B cell (primary cell): ENCODE measurements at regions not wholly inside any gene's neighbourhood (a gene's known extent, or its start where the extent isn't known, plus 50 kb on each side); places are given as distances from the start of the nearest gene placed in this dataset.

Source experiments
- ATAC-seq: fragments of 200-7000 bp; cut with Tn5 transposase; one replicate; pipeline ENCODE4 v1.10.0; 2021; ENCODE audit warnings: low read depth, mild to moderate bottlenecking, moderate number of reproducible peaks, moderate library complexity
- CTCF ChIA-PET: fragments of 350-600 bp; sonication (Branson Sonifier 250); formaldehyde crosslinking; loops from one replicate; lab custom pipeline; 2021; ENCODE audit warnings: antibody characterized with exemption, inconsistent platforms; lab: Charles Lee
- POLR2A ChIA-PET: fragments of 350-600 bp; sonication (Branson Sonifier 250); formaldehyde crosslinking; loops from one replicate; lab custom pipeline; 2021; ENCODE audit warnings: antibody characterized with exemption; lab: Charles Lee
- DNase-seq: peaks from one replicate; pipeline ENCODE4 v3.0.0; 2013
- H2AFZ ChIP-seq: 2 replicates; pipeline ENCODE4 v1.6.1; 2012; ENCODE audit warnings: mild to moderate bottlenecking, low read depth, low read length; ENCODE audit not compliant: insufficient read depth, poor library complexity, severe bottlenecking
- H3K27ac ChIP-seq, 2 donors: 1 replicate in 1 of 2; 2 replicates in 1 of 2; pipeline ENCODE4 v1.5.1; 2012 to 2013; ENCODE audit warnings: low read length in 2 of 2, mild to moderate bottlenecking in 2 of 2, moderate library complexity in 1 of 2
- H3K27me3 ChIP-seq, 4 experiments: fragments of 200-600 bp in 1 of 4; sonication (generic) in 1 of 4; replicated peaks in 1 of 4; 1 replicate in 2 of 4; 2 replicates in 2 of 4; pipeline versions ENCODE4 v1.6.1 to v1.7.0; 2013 to 2016; ENCODE audit warnings: low read length in 3 of 4, mild to moderate bottlenecking in 2 of 4, mixed read lengths in 1 of 4, moderate library complexity in 1 of 4; ENCODE audit not compliant: insufficient read depth in 4 of 4, control insufficient read depth in 3 of 4; ENCODE audit errors: control extremely low read depth in 1 of 4
- H3K36me3 ChIP-seq, 2 experiments: replicated peaks in 1 of 2; 1 replicate in 1 of 2; 2 replicates in 1 of 2; pipeline versions ENCODE4 v1.6.1 to v1.7.1; 2013; ENCODE audit warnings: low read length in 1 of 2; ENCODE audit not compliant: insufficient read depth in 2 of 2, control insufficient read depth in 1 of 2; ENCODE audit errors: control extremely low read depth in 1 of 2, extremely low read depth in 1 of 2
- H3K4me1 ChIP-seq, 2 donors: fragments of 200-600 bp in 1 of 2; sonication (generic) in 1 of 2; 1 replicate in 1 of 2; 2 replicates in 1 of 2; pipeline versions ENCODE4 v1.5.1 to v1.6.1; 2013 to 2017; ENCODE audit warnings: low read length in 2 of 2; ENCODE audit not compliant: control insufficient read depth in 2 of 2, insufficient read depth in 2 of 2
- H3K4me2 ChIP-seq: replicated peaks from 2 replicates; pipeline ENCODE3; 2012; ENCODE audit warnings: mild to moderate bottlenecking, low read depth, low read length; ENCODE audit not compliant: poor library complexity, severe bottlenecking
- H3K4me3 ChIP-seq, 5 experiments: fragments of 200-600 bp in 1 of 5; sonication (generic) in 1 of 5; 1 replicate in 3 of 5; 2 replicates in 2 of 5; pipeline versions ENCODE4 v1.5.1 to v1.7.0; 2011 to 2016; ENCODE audit warnings: low read length in 4 of 5, mild to moderate bottlenecking in 4 of 5, low read depth in 2 of 5, control low read depth in 1 of 5, moderate library complexity in 1 of 5; ENCODE audit not compliant: insufficient read depth in 1 of 5; ENCODE audit errors: control extremely low read depth in 1 of 5, extremely low read depth in 1 of 5
- H3K79me2 ChIP-seq: fragments of 200-600 bp; sonication (generic); one replicate; pipeline ENCODE4 v1.6.0; 2016; ENCODE audit warnings: low read length; ENCODE audit not compliant: control insufficient read depth, insufficient read depth
- H3K9ac ChIP-seq: fragments of 200-600 bp; sonication (generic); 2 replicates; pipeline ENCODE4 v1.6.1; 2017; ENCODE audit warnings: mild to moderate bottlenecking, low read length, moderate library complexity
- H3K9me3 ChIP-seq, 3 donors: one replicate each; pipeline versions ENCODE4 v1.6.1 to v1.7.1; 2013; ENCODE audit warnings: low read length in 2 of 3; ENCODE audit not compliant: control insufficient read depth in 2 of 3, insufficient read depth in 1 of 3; ENCODE audit errors: control extremely low read depth in 1 of 3
- H4K20me1 ChIP-seq: 2 replicates; pipeline ENCODE4 v1.6.0; 2012; ENCODE audit warnings: mild to moderate bottlenecking, low read length; ENCODE audit not compliant: insufficient read depth, control insufficient read depth, poor library complexity, severe bottlenecking
- H3K27ac Mint-ChIP-seq: one replicate; pipeline ENCODE4 v1.8.0; 2021; ENCODE audit warnings: mixed read lengths
- H3K27me3 Mint-ChIP-seq: one replicate; pipeline ENCODE4 v1.8.0; 2021; ENCODE audit warnings: mixed read lengths
- H3K4me1 Mint-ChIP-seq: one replicate; pipeline ENCODE4 v1.8.0; 2021; ENCODE audit warnings: mixed read lengths
- H3K4me3 Mint-ChIP-seq: one replicate; pipeline ENCODE4 v1.8.0; 2021; ENCODE audit warnings: mixed read lengths
- H3K9me3 Mint-ChIP-seq: one replicate; pipeline ENCODE4 v1.8.0; 2022; ENCODE audit warnings: mixed read lengths; ENCODE audit not compliant: insufficient read depth
- EZH2 ChIP-seq: IDR thresholded peaks from 2 replicates; pipeline ENCODE4 v1.6.1; 2012; ENCODE audit warnings: borderline replicate concordance, low read depth, mild to moderate bottlenecking, moderate library complexity, low read length; ENCODE audit not compliant: insufficient read depth, poor library complexity, severe bottlenecking
- WGBS: methylation state at CpG from one replicate; pipeline ENCODE4 v1.1.5; 2013; ENCODE audit warnings: missing lambda C conversion rate; ENCODE audit not compliant: insufficient coverage; 5-methylcytosine and 5-hydroxymethylcytosine counted together
- intact Hi-C: fragments of 100-400 bp; cut with micrococcal nuclease; formaldehyde crosslinking; loops from one replicate; pipeline ENCODE4 v1.10.0; 2022
- TF ChIP-seq, protein P1 (sequence below): fragments of 200-600 bp; IDR thresholded peaks from one replicate; pipeline ENCODE4 v1.8.0; 2022; ENCODE audit warnings: antibody characterized with exemption, mild to moderate bottlenecking

DNA sequence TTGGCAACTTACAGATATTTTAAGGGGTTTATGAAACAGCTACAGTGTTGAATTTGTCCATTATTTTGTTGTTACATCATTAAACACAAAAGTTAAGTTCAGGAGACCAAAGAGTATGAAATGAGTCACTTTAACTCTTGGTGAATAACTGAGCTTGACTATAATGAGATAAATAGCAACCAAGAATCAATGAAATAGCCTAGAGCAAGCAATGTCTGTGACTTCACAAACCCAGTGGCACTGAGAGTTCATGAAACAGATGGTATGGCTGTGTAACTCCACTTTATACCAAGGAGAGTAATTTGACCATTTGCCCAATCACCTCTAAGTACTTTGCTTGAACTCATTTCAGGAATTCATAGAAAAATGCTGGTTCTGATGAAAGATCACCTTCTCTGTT, 169.6 kb upstream of the GADL1 start:
- TF ChIP-seq EZH2, result no peak
- TF ChIP-seq, protein P1, sequence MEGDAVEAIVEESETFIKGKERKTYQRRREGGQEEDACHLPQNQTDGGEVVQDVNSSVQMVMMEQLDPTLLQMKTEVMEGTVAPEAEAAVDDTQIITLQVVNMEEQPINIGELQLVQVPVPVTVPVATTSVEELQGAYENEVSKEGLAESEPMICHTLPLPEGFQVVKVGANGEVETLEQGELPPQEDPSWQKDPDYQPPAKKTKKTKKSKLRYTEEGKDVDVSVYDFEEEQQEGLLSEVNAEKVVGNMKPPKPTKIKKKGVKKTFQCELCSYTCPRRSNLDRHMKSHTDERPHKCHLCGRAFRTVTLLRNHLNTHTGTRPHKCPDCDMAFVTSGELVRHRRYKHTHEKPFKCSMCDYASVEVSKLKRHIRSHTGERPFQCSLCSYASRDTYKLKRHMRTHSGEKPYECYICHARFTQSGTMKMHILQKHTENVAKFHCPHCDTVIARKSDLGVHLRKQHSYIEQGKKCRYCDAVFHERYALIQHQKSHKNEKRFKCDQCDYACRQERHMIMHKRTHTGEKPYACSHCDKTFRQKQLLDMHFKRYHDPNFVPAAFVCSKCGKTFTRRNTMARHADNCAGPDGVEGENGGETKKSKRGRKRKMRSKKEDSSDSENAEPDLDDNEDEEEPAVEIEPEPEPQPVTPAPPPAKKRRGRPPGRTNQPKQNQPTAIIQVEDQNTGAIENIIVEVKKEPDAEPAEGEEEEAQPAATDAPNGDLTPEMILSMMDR, result no peak
- Histone ChIP-seq H2AFZ (no peak overlapping the region), H3K4me2 (no peak overlapping the region), H3K9ac (no peak overlapping the region), H3K4me3 (no peak overlapping the region), H3K79me2 (no peaks in the 10 kb centered on the region), H3K9me3 (peaks cover 1 to 4% (median 4%) of the 10 kb centered on the region in 3 donors), H3K27me3 (no peaks in the 10 kb centered on the region), H4K20me1 (no peaks in the 10 kb centered on the region), H3K4me1 (no peaks in the 10 kb centered on the region), H3K36me3 (no peaks in the 10 kb centered on the region), H3K27ac (no peak overlapping the region)
- H3K4me3 Mint-ChIP-seq, result no peak overlapping the region
- no peaks in the 10 kb centered on the region for H3K4me1 Mint-ChIP-seq
- ATAC-seq (no peak), DNase-seq (no peak)
- H3K9me3 Mint-ChIP-seq, result no peaks in the 10 kb centered on the region
- CTCF ChIA-PET, result no interaction called here
- intact Hi-C loops, result no loop called here
- peaks cover 5% of the 10 kb centered on the region for H3K27me3 Mint-ChIP-seq
- POLR2A ChIA-PET, result no interaction called here
- no peak overlapping the region for H3K27ac Mint-ChIP-seq

DNA sequence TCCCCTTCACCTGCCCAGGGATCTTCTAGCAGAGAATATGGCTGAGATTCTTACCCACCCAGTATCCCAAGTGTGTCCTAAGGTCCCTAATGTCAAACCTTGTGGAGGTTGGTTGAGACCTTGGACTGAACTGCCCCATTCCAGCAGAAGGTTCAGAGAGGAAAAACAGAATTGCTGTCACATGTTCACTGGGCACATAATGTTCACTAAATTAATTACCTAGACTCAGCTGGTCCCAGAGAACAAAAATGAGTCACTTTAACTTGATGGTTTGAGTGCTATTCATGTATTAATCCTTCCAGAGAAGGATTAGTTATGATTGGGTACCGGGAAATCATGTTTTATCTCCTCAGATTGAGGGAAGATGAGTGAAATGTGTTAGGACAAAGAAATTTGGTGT, 171.3 kb upstream of the GADL1 start:
- intact Hi-C loops, result no loop called here
- no peaks in the 10 kb centered on the region for H3K36me3 ChIP-seq
- no peak overlapping the region for H2AFZ ChIP-seq
- no peaks in the 10 kb centered on the region for H3K27me3 ChIP-seq
- Mint-ChIP-seq H3K4me3 (no peak overlapping the region), H3K9me3 (no peaks in the 10 kb centered on the region), H3K27me3 (peaks cover 2% of the 10 kb centered on the region), H3K4me1 (no peaks in the 10 kb centered on the region), H3K27ac (no peak overlapping the region)
- ChIA-PET CTCF (no interaction called here), POLR2A (no interaction called here)
- no peak overlapping the region for H3K27ac ChIP-seq
- no peaks in the 10 kb centered on the region for H3K9me3 ChIP-seq
- DNase-seq (no peak), ATAC-seq (no peak)
- no peak overlapping the region for H3K9ac ChIP-seq
- no peak for TF ChIP-seq EZH2
- TF ChIP-seq, protein P1, result no peak
- H4K20me1 ChIP-seq, result no peaks in the 10 kb centered on the region
- WGBS, result 100% methylated on average over 1 of the region's 1 CpG
- H3K4me1 ChIP-seq, result no peaks in the 10 kb centered on the region
- no peak overlapping the region for H3K4me3 ChIP-seq
- H3K4me2 ChIP-seq, result no peak overlapping the region
- no peaks in the 10 kb centered on the region for H3K79me2 ChIP-seq
